ENCODE measurements at regions not wholly inside any gene's neighbourhood (a gene's known extent, or its start where the extent isn't known, plus 50 kb on each side); places are given as distances from the start of the nearest gene placed in this dataset.
"Not testable (repeated sequence)": the region's sequence is repeated elsewhere in the genome, so short reads cannot be mapped to it uniquely, and the experiment has no call there.

- DNase-seq (ENCODE audit: low read depth in 2 of 2) = no peak
Observed at GRCh38 chr4:124817531-124817930, 105.0 kb upstream of the ANKRD50 start.

DNA sequence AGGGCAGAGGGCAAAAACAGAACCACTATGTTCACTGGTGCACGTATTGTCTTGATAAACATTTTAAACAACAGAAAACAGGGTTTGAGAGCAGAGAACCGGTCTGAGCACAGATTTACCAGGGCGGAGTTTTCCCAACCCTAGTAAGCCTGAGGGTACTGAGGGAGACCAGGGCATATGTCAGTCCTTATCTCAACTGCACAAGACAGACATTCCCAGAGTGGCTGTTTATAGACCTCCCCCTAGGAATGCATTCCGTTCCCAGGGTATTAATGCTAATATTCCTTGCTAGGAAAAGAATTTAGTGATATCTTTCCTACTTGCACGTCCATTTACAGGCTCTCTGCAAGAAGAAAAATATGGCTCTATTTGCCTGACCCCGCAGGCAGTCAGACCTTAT, 99.7 kb upstream of the ANKRD50 start:
- DNase-seq (ENCODE audit: low read depth in 2 of 2) = not testable (repeated sequence)

GRCh38 chr4:124810827-124811226, 98.3 kb upstream of the ANKRD50 start:
- peak in 1 of 2 donors; percentile 9 for DNase-seq (ENCODE audit: low read depth in 2 of 2)

- DNase-seq (ENCODE audit: low read depth in 2 of 2) = no peak
Observed at GRCh38 chr4:124807421-124807820, 94.9 kb upstream of the ANKRD50 start.

- DNase-seq (ENCODE audit: low read depth in 2 of 2) = peak in 1 of 2 donors; percentile 26
Observed at GRCh38 chr4:124806403-124806802, 93.9 kb upstream of the ANKRD50 start.

- no peak for DNase-seq (ENCODE audit: low read depth in 2 of 2)
Observed at GRCh38 chr4:124804584-124804983, 92.1 kb upstream of the ANKRD50 start.

DNA sequence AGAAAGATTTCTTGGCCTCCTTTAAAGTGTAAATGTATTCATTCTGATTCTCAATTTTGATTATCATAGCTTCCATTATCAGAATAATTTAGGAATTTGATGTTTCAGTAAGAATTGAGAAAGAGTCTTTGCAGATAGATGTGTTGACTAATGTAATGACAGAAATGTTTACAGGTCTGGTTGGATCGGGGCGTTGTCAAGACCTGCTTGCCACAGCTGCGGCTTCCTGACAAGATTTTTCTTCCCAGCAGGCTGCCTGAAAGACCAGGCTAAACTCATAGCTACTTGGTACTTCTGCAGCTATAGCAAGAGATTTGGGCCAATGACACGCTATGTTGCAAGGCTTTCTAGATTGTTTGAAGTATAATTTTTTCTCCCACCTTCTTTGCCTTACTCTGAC, 91.5 kb upstream of the ANKRD50 start:
- no peak for DNase-seq (ENCODE audit: low read depth in 2 of 2)

DNA sequence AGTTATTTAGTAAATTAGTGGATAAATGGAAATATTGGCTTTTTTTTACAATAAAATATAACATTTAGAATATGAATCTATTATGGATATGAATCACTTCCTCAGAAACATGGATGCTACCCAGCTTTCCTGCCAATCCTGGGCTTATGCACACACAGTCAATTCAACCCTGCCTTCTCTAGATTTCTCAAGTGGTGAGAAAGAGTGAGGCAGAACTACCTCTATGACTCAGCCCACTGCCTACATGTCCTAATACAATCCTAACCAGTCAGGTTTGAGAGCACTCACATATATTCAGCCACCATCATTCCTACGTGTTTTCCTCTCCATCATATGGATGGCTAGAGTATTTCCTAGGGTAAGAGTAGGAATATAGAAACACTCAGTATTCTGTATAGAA, 91.1 kb upstream of the ANKRD50 start:
- peak; percentile 2 to 88 for DNase-seq (ENCODE audit: low read depth in 2 of 2)

GRCh38 chr4:124803026-124803425, 90.5 kb upstream of the ANKRD50 start:
- no peak for DNase-seq (ENCODE audit: low read depth in 2 of 2)

GRCh38 chr4:124797223-124797622, 84.7 kb upstream of the ANKRD50 start:
- no peak for DNase-seq (ENCODE audit: low read depth in 2 of 2)

DNA sequence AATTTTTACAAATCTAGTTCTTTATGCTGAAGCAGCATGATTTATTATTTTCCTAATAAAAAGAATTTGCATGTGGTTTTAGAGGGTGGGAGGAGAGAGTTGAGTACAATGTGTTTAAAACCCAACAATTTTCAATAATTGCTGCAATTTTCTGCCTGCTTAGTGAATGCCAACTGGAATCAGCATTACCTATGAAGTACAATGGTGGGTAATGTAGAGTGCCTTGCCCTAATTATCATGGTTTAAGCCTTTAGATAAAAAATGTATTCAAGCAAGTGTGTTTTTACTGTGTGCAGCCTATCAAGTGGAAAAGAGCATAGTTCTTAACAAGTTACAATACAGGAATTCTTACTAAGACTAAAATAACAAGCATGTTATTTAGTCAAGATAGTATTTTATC, 77.9 kb upstream of the ANKRD50 start:
- DNase-seq (ENCODE audit: low read depth in 2 of 2) = no peak

GRCh38 chr4:124786634-124787033, 74.1 kb upstream of the ANKRD50 start:
- DNase-seq (ENCODE audit: low read depth in 2 of 2) = no peak

DNA sequence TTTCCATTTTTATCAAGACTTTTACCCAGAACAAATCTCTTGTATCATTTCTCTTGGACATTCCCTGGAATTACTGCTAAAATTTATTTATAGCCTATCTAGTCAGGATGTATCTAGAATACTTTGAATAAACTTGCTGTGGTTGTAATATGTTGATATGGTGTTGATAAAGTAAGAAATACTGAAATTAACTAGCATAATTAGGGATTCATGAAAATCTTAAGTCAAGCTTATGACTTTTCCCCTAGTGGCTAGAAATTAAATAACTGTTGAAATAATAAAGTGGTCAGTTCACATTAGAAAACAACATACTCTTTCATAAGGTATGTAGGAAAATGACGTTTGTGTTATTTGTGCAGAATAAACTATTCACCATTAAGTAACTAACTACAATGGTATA, 73.1 kb upstream of the ANKRD50 start:
- no peak for DNase-seq (ENCODE audit: low read depth in 2 of 2)

GRCh38 chr4:124783847-124784246, 71.3 kb upstream of the ANKRD50 start:
- no peak for DNase-seq (ENCODE audit: low read depth in 2 of 2)

DNA sequence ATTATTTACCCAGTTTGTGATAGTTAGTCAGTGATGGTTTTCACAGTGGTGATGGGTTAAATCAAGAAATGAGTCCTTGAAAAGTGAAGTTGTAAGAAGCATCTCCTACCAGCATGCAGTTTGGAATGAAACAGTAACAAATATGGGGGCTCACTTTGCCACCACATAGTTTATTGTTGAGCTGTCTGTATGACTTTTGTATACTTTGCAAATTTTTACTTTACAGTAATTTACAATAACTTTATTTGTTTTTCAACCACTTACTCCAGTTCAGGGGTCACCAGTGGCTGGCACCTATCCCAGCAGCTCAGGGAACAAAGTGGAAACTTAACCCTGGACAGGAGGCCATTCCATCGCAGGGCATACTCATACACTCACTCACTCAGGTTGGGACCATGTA, 64.5 kb upstream of the ANKRD50 start:
- peak in 1 of 2 donors; percentile 23 for DNase-seq (ENCODE audit: low read depth in 2 of 2)

- no peak for DNase-seq (ENCODE audit: low read depth in 2 of 2)
Observed at GRCh38 chr4:124768596-124769365, 56.2 kb upstream of the ANKRD50 start.

DNA sequence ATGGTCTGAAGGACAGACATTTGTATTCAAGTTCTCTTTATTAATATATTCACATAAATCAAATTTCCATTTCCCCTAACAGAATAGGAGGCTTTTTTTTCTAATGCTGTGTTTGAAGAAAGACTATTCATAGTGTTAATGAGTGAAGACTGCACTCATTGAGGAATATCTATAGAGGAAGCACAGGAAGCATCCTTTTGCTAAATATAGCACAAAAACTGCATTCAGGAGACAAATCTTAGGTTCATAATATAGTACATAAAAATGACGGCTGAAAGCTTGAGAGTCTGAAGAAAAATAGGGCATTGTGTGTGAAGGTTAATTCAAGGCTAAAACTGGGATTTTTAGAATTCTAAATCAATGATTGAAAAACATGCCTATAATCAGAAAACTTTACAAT, 50.4 kb upstream of the ANKRD50 start:
- no peak for DNase-seq (ENCODE audit: low read depth in 2 of 2)

All from lung microvascular endothelial cell (primary cell).